CD14-positive monocyte (primary cell): ENCODE measurements at regions not wholly inside any gene's neighbourhood (a gene's known extent, or its start where the extent isn't known, plus 50 kb on each side); places are given as distances from the start of the nearest gene placed in this dataset.

ENCODE experiments used
- DNase-seq, 3 donors: peaks; one replicate each; pipeline ENCODE4 v3.0.0-alpha.2; 2011 to 2022
- H2AFZ ChIP-seq: 2 replicates; pipeline ENCODE4 v1.6.0; 2012; ENCODE audit warnings: mild to moderate bottlenecking, low read depth, low read length, inconsistent platforms; ENCODE audit not compliant: insufficient read depth, poor library complexity, severe bottlenecking
- H3K27ac ChIP-seq, 2 donors: 1 replicate in 1 of 2; 2 replicates in 1 of 2; pipeline ENCODE4 v1.5.1; 2012 to 2013; ENCODE audit warnings: low read length in 2 of 2, control low read depth in 1 of 2, inconsistent platforms in 1 of 2, low read depth in 1 of 2, mild to moderate bottlenecking in 1 of 2
- H3K27me3 ChIP-seq, 2 donors: one replicate each; pipeline versions ENCODE4 v1.6.0 to v1.6.1; 2011 to 2013; ENCODE audit warnings: low read length in 2 of 2; ENCODE audit not compliant: control insufficient read depth in 2 of 2, insufficient read depth in 2 of 2
- H3K36me3 ChIP-seq, 2 donors: replicated peaks in 1 of 2; 1 replicate in 1 of 2; 2 replicates in 1 of 2; pipeline versions ENCODE4 v1.5.1 to v1.6.1; 2012 to 2013; ENCODE audit warnings: low read length in 2 of 2, control low read depth in 1 of 2, inconsistent platforms in 1 of 2, mild to moderate bottlenecking in 1 of 2; ENCODE audit not compliant: insufficient read depth in 2 of 2, control insufficient read depth in 1 of 2
- H3K4me1 ChIP-seq, 2 donors: 1 replicate in 1 of 2; 2 replicates in 1 of 2; pipeline versions ENCODE4 v1.5.1 to v1.6.1; 2012 to 2013; ENCODE audit warnings: low read length in 2 of 2, control low read depth in 1 of 2, inconsistent platforms in 1 of 2, mild to moderate bottlenecking in 1 of 2, moderate library complexity in 1 of 2; ENCODE audit not compliant: insufficient read depth in 2 of 2, control insufficient read depth in 1 of 2
- H3K4me2 ChIP-seq: replicated peaks from 2 replicates; pipeline ENCODE3; 2012; ENCODE audit warnings: low read length, moderate library complexity, mild to moderate bottlenecking; ENCODE audit not compliant: poor library complexity, severe bottlenecking; ENCODE audit errors: extremely low read depth
- H3K4me3 ChIP-seq, 3 experiments: fragments of 200-600 bp in 1 of 3; sonication (generic) in 1 of 3; replicated peaks in 1 of 3; 1 replicate in 2 of 3; 2 replicates in 1 of 3; pipeline ENCODE4 v1.5.1; 2011 to 2013; ENCODE audit warnings: low read length in 3 of 3, mild to moderate bottlenecking in 3 of 3, control low read depth in 2 of 3, low read depth in 2 of 3, inconsistent platforms in 1 of 3, moderate library complexity in 1 of 3
- H3K79me2 ChIP-seq: 2 replicates; pipeline ENCODE4 v1.6.0; 2012; ENCODE audit warnings: mild to moderate bottlenecking, control low read depth, inconsistent platforms, low read length, moderate library complexity; ENCODE audit not compliant: insufficient read depth
- H3K9ac ChIP-seq: 2 replicates; pipeline ENCODE4 v1.6.0; 2017; ENCODE audit warnings: low read length, mild to moderate bottlenecking; ENCODE audit not compliant: insufficient read depth, poor library complexity, severe bottlenecking
- H3K9me3 ChIP-seq, 2 donors: replicated peaks in 1 of 2; 1 replicate in 1 of 2; 2 replicates in 1 of 2; pipeline versions ENCODE4 v1.5.1 to v1.6.1; 2012 to 2013; ENCODE audit warnings: low read length in 2 of 2, control low read depth in 1 of 2; ENCODE audit not compliant: control insufficient read depth in 1 of 2, insufficient read depth in 1 of 2
- H4K20me1 ChIP-seq: 2 replicates; pipeline ENCODE4 v1.6.0; 2012; ENCODE audit warnings: mild to moderate bottlenecking, low read length, control low read depth, moderate library complexity; ENCODE audit not compliant: insufficient read depth
- H3K27ac Mint-ChIP-seq, 7 donors: one replicate each; pipeline ENCODE4 v1.8.0; 2020; ENCODE audit warnings: mild to moderate bottlenecking in 7 of 7, mixed read lengths in 7 of 7, moderate library complexity in 6 of 7, inconsistent platforms in 2 of 7
- H3K27me3 Mint-ChIP-seq, 3 donors: one replicate each; pipeline ENCODE4 v1.8.0; 2021 to 2022; ENCODE audit warnings: low read depth in 3 of 3, mild to moderate bottlenecking in 3 of 3, mixed read lengths in 3 of 3, moderate library complexity in 3 of 3, inconsistent platforms in 1 of 3
- H3K36me3 Mint-ChIP-seq, 2 donors: one replicate each; pipeline ENCODE4 v1.8.0; 2020; ENCODE audit warnings: mixed read lengths in 2 of 2, inconsistent platforms in 1 of 2, mild to moderate bottlenecking in 1 of 2
- H3K4me1 Mint-ChIP-seq: one replicate; pipeline ENCODE4 v1.8.0; 2020; ENCODE audit warnings: mild to moderate bottlenecking, mixed read lengths
- H3K4me3 Mint-ChIP-seq, 2 donors: one replicate each; pipeline ENCODE4 v1.8.0; 2020; ENCODE audit warnings: mild to moderate bottlenecking in 2 of 2, mixed read lengths in 2 of 2, moderate library complexity in 1 of 2
- H3K9me3 Mint-ChIP-seq, 7 donors: one replicate each; pipeline ENCODE4 v1.8.0; 2020 to 2022; ENCODE audit warnings: mixed read lengths in 7 of 7, mild to moderate bottlenecking in 6 of 7, moderate library complexity in 6 of 7, inconsistent platforms in 2 of 7
- WGBS: methylation state at CpG from one replicate; pipeline ENCODE4 v1.1.5; 2013; ENCODE audit warnings: missing lambda C conversion rate; ENCODE audit not compliant: insufficient coverage; 5-methylcytosine and 5-hydroxymethylcytosine counted together
- intact Hi-C, 2 donors: fragments of 100-400 bp; cut with micrococcal nuclease; formaldehyde crosslinking; loops; one replicate each; pipeline versions ENCODE4 v1.15.0 to v1.15.1; 2023
- TF ChIP-seq, protein P1 (sequence below): fragments of 200-600 bp; IDR thresholded peaks from one replicate; pipeline ENCODE4 v1.8.0; 2022; ENCODE audit warnings: antibody characterized with exemption, mild to moderate bottlenecking

DNA sequence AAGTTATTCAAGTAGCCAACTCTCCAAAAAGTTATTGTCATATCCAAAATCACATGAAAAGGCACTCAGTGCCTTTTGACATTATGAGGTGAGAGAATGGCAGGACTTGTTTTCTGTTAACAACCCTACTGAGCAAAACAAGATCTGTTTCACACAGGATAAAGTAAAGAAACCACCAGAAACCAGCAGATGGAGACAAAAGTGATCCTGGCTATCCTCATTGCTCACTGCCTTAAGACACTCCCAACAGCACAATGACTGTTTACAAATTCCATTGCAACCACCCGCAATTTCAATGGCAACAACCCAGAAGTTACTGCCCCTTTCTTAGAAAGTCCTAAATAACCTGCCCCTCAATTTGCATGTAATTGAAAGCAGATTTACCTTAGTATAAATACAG lies 352.6 kb upstream of the NDN start:
- no peaks in the 10 kb centered on the region for H3K27me3 Mint-ChIP-seq
- intact Hi-C loops, result no loop called here
- no peak overlapping the region for H3K27ac Mint-ChIP-seq
- H3K4me3 Mint-ChIP-seq, result no peak overlapping the region
- no peak overlapping the region for H3K27ac ChIP-seq
- no peak overlapping the region for H2AFZ ChIP-seq
- no peaks in the 10 kb centered on the region for H3K79me2 ChIP-seq
- DNase-seq, result no peak
- H3K4me1 Mint-ChIP-seq, result no peaks in the 10 kb centered on the region
- H3K27me3 ChIP-seq, result no peaks in the 10 kb centered on the region
- no peaks in the 10 kb centered on the region for H3K4me1 ChIP-seq
- H3K4me3 ChIP-seq, result no peak overlapping the region
- no peaks in the 10 kb centered on the region for H3K36me3 ChIP-seq
- H3K4me2 ChIP-seq, result no peak overlapping the region
- no peaks in the 10 kb centered on the region for H4K20me1 ChIP-seq
- 56% methylated on average over 1 of the region's 1 CpG for WGBS
- H3K9me3 ChIP-seq, result peaks cover 30 to 43% of the 10 kb centered on the region in 2 donors
- H3K36me3 Mint-ChIP-seq, result no peaks in the 10 kb centered on the region
- TF ChIP-seq, protein P1, sequence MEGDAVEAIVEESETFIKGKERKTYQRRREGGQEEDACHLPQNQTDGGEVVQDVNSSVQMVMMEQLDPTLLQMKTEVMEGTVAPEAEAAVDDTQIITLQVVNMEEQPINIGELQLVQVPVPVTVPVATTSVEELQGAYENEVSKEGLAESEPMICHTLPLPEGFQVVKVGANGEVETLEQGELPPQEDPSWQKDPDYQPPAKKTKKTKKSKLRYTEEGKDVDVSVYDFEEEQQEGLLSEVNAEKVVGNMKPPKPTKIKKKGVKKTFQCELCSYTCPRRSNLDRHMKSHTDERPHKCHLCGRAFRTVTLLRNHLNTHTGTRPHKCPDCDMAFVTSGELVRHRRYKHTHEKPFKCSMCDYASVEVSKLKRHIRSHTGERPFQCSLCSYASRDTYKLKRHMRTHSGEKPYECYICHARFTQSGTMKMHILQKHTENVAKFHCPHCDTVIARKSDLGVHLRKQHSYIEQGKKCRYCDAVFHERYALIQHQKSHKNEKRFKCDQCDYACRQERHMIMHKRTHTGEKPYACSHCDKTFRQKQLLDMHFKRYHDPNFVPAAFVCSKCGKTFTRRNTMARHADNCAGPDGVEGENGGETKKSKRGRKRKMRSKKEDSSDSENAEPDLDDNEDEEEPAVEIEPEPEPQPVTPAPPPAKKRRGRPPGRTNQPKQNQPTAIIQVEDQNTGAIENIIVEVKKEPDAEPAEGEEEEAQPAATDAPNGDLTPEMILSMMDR, result no peak
- peaks cover 7 to 26% (median 21%) of the 10 kb centered on the region in 7 donors for H3K9me3 Mint-ChIP-seq
- no peak overlapping the region for H3K9ac ChIP-seq

DNA sequence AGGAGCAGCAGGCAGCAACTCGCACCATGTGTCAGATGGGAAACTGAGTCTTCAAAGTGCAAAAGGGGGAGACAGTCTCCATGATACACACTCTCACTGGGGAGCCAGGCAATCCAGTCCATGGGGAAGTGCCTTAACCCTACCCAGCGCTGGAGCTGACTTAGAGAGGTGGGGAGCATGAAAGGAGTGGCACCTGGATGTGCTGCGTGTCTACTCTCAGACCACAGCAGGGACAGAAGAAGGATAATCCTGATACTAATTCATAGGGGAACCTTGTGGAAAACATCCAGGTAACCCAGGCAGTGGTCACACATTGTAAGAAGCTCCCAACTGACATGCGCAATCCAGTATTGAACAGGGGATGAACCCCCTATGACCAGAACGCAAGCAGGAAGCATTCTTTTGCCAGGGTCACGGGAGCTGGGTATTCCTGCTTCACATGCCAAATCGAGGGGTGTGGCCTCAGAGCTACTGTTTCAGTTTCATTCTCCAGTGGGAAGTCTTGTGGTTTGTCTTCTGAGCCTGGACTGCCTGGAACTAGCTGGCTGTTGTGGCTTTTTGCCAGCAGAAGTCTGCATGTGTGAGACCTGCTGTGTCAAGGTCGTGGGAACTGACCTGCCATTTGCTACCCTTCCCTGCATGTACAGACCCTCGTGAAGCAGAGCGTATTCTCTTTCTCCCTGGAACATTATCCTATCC lies 367.6 kb upstream of the NDN start:
- no peaks in the 10 kb centered on the region for H3K79me2 ChIP-seq
- H3K27me3 ChIP-seq, result no peaks in the 10 kb centered on the region
- TF ChIP-seq, protein P1, result no peak
- no peak for DNase-seq
- no peaks in the 10 kb centered on the region for H4K20me1 ChIP-seq
- no peak overlapping the region for H3K4me3 ChIP-seq
- peak overlapping the region in 1 of 7 donors; percentile 8 for H3K27ac Mint-ChIP-seq
- no peak overlapping the region for H3K4me2 ChIP-seq
- H3K36me3 Mint-ChIP-seq, result no peaks in the 10 kb centered on the region
- no peaks in the 10 kb centered on the region for H3K4me1 ChIP-seq
- H3K9me3 Mint-ChIP-seq, result peaks cover 0 to 10% (median 5%) of the 10 kb centered on the region in 7 donors
- no peak overlapping the region for H2AFZ ChIP-seq
- no peaks in the 10 kb centered on the region for H3K36me3 ChIP-seq
- intact Hi-C loops, result no loop called here
- H3K4me3 Mint-ChIP-seq, result no peak overlapping the region
- no peak overlapping the region for H3K27ac ChIP-seq
- H3K4me1 Mint-ChIP-seq, result no peaks in the 10 kb centered on the region
- no peak overlapping the region for H3K9ac ChIP-seq
- H3K27me3 Mint-ChIP-seq, result no peaks in the 10 kb centered on the region
- H3K9me3 ChIP-seq, result peaks cover 6 to 10% of the 10 kb centered on the region in 2 donors
- WGBS, result 70% methylated on average over 8 of the region's 10 CpGs
